ENCODE measurements at regions not wholly inside any gene's neighbourhood (a gene's known extent, or its start where the extent isn't known, plus 50 kb on each side); places are given as distances from the start of the nearest gene placed in this dataset.

DNA sequence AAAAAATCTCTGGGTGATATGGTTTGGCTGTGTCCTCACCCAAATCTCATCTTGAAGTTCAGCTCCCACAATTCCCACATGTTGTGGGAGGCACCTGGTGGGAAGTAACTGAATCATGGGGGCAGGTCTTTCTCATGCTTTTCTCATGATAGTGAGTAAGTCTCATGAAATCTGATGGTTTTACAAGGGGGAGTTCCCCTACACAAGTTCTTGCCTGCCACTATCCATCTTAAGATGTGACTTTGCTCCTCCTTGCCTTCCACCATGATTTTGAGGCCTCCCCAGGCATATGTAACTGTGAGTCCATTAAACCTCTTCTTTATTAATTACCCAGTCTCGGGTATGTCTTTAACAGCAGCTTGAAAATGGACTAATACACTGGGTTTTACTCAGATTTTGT lies 513.9 kb downstream of the TLE4 start:
- Histone ChIP-seq H3K4me1 (ENCODE audit: low read length) (no peaks in the 10 kb centered on the region), H3F3A (ENCODE audit: insufficient read depth, low read length) (no peaks in the 10 kb centered on the region), H3K9ac (ENCODE audit: low read length) (no peak overlapping the region), H3K27ac (ENCODE audit: low read length) (no peak overlapping the region), H3K4me2 (ENCODE audit: low read depth, low read length) (no peak overlapping the region), H3K4me3 (ENCODE audit: low read length) (no peak overlapping the region), H2AFZ (ENCODE audit: low read length) (no peak overlapping the region), H3K27me3 (replicated peaks; ENCODE audit: insufficient read depth, low read length) (no peaks in the 10 kb centered on the region), H3K9me3 (replicated peaks; ENCODE audit: insufficient read depth, low read length) (no peaks in the 10 kb centered on the region), H3K36me3 (replicated peaks; ENCODE audit: insufficient read depth, low read length) (no peaks in the 10 kb centered on the region), H4K20me1 (ENCODE audit: insufficient read depth, low read length) (no peaks in the 10 kb centered on the region), H3K79me2 (ENCODE audit: low read length) (no peaks in the 10 kb centered on the region), H3K9me2 (replicated peaks; ENCODE audit: insufficient read depth, low read length) (no peaks in the 10 kb centered on the region)
- DNase-seq = no peak
- TF ChIP-seq EZH2phosphoT487 (IDR thresholded peaks at IDR 0.05; ENCODE audit: low read length) = no peak
- TF ChIP-seq, protein P1, sequence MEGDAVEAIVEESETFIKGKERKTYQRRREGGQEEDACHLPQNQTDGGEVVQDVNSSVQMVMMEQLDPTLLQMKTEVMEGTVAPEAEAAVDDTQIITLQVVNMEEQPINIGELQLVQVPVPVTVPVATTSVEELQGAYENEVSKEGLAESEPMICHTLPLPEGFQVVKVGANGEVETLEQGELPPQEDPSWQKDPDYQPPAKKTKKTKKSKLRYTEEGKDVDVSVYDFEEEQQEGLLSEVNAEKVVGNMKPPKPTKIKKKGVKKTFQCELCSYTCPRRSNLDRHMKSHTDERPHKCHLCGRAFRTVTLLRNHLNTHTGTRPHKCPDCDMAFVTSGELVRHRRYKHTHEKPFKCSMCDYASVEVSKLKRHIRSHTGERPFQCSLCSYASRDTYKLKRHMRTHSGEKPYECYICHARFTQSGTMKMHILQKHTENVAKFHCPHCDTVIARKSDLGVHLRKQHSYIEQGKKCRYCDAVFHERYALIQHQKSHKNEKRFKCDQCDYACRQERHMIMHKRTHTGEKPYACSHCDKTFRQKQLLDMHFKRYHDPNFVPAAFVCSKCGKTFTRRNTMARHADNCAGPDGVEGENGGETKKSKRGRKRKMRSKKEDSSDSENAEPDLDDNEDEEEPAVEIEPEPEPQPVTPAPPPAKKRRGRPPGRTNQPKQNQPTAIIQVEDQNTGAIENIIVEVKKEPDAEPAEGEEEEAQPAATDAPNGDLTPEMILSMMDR (IDR thresholded peaks at IDR 0.05; ENCODE audit: low read length) = no peak
- no peak for TF ChIP-seq EZH2 (optimal IDR thresholded peaks at IDR 0.05; ENCODE audit: low read depth, low read length)

DNA sequence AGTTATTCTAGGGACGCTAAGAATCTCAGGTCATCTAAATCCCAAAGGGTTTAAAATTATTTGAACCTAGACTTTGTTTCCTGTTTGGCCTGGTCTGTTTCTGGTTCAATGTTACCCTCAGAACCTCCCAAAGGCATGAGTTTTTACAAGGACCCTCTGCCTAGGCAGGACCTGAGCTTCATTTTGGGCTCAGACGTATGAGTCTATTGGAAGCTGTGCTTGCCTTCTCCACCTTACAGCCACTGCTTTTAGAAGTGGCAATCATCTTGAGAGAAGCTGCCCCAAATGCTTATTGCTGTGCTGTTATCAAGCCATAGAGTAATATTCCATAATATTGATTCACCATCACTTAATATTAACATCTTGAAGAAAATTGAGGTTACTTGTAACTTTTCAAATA lies 510.4 kb downstream of the TLE4 start:
- Histone ChIP-seq H2AFZ (ENCODE audit: low read length) (no peak overlapping the region), H3K4me3 (ENCODE audit: low read length) (no peak overlapping the region), H3F3A (ENCODE audit: insufficient read depth, low read length) (no peaks in the 10 kb centered on the region), H3K9me3 (replicated peaks; ENCODE audit: insufficient read depth, low read length) (no peaks in the 10 kb centered on the region), H3K9ac (ENCODE audit: low read length) (no peak overlapping the region), H3K79me2 (ENCODE audit: low read length) (no peaks in the 10 kb centered on the region), H3K4me2 (ENCODE audit: low read depth, low read length) (no peak overlapping the region), H3K9me2 (replicated peaks; ENCODE audit: insufficient read depth, low read length) (no peaks in the 10 kb centered on the region), H3K4me1 (ENCODE audit: low read length) (no peaks in the 10 kb centered on the region), H3K27me3 (replicated peaks; ENCODE audit: insufficient read depth, low read length) (no peaks in the 10 kb centered on the region), H3K36me3 (replicated peaks; ENCODE audit: insufficient read depth, low read length) (no peaks in the 10 kb centered on the region), H3K27ac (ENCODE audit: low read length) (no peak overlapping the region), H4K20me1 (ENCODE audit: insufficient read depth, low read length) (no peaks in the 10 kb centered on the region)
- no peak for DNase-seq
- TF ChIP-seq, protein P1 (IDR thresholded peaks at IDR 0.05; ENCODE audit: low read length) = no peak
- TF ChIP-seq EZH2phosphoT487 (IDR thresholded peaks at IDR 0.05; ENCODE audit: low read length) (no peak), EZH2 (optimal IDR thresholded peaks at IDR 0.05; ENCODE audit: low read depth, low read length) (no peak)

DNA sequence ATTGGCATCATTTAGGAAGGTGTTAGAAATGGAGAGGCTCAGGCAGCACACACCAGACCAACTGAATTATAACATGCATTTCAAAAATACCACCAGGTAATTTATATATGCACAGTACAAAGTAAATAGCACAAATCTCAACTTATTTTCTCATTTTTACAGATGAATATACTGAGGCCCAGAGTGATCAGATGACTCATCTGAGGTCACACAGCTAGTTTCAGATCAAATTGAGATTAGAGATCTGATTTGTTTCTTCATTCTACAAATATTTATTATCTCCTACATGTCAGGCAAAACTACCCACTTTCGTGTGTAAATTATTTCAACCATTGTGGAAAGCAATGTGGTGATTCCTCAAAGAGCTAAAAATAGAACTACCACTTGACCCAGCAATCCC lies 507.1 kb downstream of the TLE4 start:
- Histone ChIP-seq H4K20me1 (ENCODE audit: insufficient read depth, low read length) (no peaks in the 10 kb centered on the region), H3K9me3 (replicated peaks; ENCODE audit: insufficient read depth, low read length) (no peaks in the 10 kb centered on the region), H3K36me3 (replicated peaks; ENCODE audit: insufficient read depth, low read length) (no peaks in the 10 kb centered on the region), H3K4me2 (ENCODE audit: low read depth, low read length) (no peak overlapping the region), H3K79me2 (ENCODE audit: low read length) (no peaks in the 10 kb centered on the region), H3K4me3 (ENCODE audit: low read length) (no peak overlapping the region), H3K9ac (ENCODE audit: low read length) (no peak overlapping the region), H3K27ac (ENCODE audit: low read length) (no peak overlapping the region), H3K9me2 (replicated peaks; ENCODE audit: insufficient read depth, low read length) (no peaks in the 10 kb centered on the region), H3K27me3 (replicated peaks; ENCODE audit: insufficient read depth, low read length) (no peaks in the 10 kb centered on the region), H2AFZ (ENCODE audit: low read length) (no peak overlapping the region), H3F3A (ENCODE audit: insufficient read depth, low read length) (no peaks in the 10 kb centered on the region), H3K4me1 (ENCODE audit: low read length) (no peaks in the 10 kb centered on the region)
- no peak for DNase-seq
- TF ChIP-seq, protein P1 (IDR thresholded peaks at IDR 0.05; ENCODE audit: low read length) = no peak
- TF ChIP-seq EZH2 (optimal IDR thresholded peaks at IDR 0.05; ENCODE audit: low read depth, low read length) (no peak), EZH2phosphoT487 (IDR thresholded peaks at IDR 0.05; ENCODE audit: low read length) (no peak)
